ENCODE measurements at regions not wholly inside any gene's neighbourhood (a gene's known extent, or its start where the extent isn't known, plus 50 kb on each side); places are given as distances from the start of the nearest gene placed in this dataset.

DNA sequence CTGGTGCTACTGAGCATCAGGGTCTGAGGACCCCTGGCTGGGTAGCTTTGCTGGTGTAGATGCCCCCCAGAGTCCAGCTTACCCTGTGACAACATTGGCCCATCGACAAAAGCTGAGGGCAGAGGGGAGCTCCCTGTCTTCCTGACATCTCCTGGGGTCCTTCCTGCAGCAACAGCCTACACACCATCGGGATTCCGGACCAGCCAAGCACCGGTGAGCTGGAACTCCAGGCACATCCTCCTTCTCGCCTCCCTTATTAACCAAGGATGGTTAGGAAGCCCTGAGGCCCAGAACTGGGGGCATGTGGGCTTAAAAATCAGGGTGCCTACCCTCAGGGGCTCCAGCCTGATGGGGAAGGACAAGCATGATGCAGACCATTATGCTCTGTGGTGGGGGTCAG, 658.0 kb downstream of the PTPRU start:
- Mint-ChIP-seq H3K4me3 (no peak overlapping the region), H3K4me1 (no peaks in the 10 kb centered on the region), H3K27ac (no peak overlapping the region)

DNA sequence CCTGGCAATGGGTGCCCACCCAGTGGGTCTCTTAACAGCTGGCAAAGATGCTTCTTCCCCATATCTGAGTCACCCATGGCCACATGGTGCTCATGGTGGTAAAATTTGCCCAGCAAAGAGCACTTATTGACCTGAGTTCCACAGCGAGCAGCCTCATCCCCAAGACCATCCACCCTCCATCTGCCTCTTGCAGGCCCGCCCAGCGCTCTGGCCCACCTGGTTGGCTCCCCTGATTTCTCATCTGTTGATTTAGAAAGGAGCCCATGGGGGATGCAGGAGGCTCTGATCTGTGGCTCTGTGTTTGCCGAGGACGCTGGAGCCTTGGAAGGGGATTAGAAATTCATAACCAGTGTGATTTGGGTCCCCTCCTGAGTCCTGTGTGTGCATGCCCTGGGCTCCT, 657.5 kb downstream of the PTPRU start:
- Mint-ChIP-seq H3K4me3 (no peak overlapping the region), H3K9me3 (no peaks in the 10 kb centered on the region), H3K4me1 (no peaks in the 10 kb centered on the region), H3K36me3 (ENCODE audit: low read depth) (no peaks in the 10 kb centered on the region), H3K27me3 (ENCODE audit: insufficient read depth) (peaks cover 3% of the 10 kb centered on the region), H3K27ac (no peak overlapping the region)
- no peak overlapping the region for H3K27ac ChIP-seq (ENCODE audit: low read depth, low read length)
- H3K36me3 ChIP-seq (ENCODE audit: control insufficient read depth, insufficient read depth, low read length) = no peaks in the 10 kb centered on the region
- H3K4me3 ChIP-seq (ENCODE audit: low read length) = no peak overlapping the region
- no peaks in the 10 kb centered on the region for H3K4me1 ChIP-seq (ENCODE audit: control insufficient read depth, insufficient read depth, low read length)
- 93% methylated on average over 5 of the region's 5 CpGs; no CpG with 5 or more reads in 1 of the 2 experiments for WGBS, 2 experiments (ENCODE audit: insufficient coverage in 1 of 2, insufficient read length in 1 of 2)
- H3K27me3 ChIP-seq (ENCODE audit: control insufficient read depth, insufficient read depth, low read length, poor library complexity, severe bottlenecking) = peaks cover 10% of the 10 kb centered on the region
- no peak overlapping the region for H3K9ac ChIP-seq (ENCODE audit: extremely low read depth, low read length, poor library complexity, severe bottlenecking)
- TF ChIP-seq, protein P1, sequence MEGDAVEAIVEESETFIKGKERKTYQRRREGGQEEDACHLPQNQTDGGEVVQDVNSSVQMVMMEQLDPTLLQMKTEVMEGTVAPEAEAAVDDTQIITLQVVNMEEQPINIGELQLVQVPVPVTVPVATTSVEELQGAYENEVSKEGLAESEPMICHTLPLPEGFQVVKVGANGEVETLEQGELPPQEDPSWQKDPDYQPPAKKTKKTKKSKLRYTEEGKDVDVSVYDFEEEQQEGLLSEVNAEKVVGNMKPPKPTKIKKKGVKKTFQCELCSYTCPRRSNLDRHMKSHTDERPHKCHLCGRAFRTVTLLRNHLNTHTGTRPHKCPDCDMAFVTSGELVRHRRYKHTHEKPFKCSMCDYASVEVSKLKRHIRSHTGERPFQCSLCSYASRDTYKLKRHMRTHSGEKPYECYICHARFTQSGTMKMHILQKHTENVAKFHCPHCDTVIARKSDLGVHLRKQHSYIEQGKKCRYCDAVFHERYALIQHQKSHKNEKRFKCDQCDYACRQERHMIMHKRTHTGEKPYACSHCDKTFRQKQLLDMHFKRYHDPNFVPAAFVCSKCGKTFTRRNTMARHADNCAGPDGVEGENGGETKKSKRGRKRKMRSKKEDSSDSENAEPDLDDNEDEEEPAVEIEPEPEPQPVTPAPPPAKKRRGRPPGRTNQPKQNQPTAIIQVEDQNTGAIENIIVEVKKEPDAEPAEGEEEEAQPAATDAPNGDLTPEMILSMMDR (conservative IDR thresholded peaks at IDR 0.05) = no peak
- no peak for DNase-seq
- no peaks in the 10 kb centered on the region for H3K9me3 ChIP-seq (ENCODE audit: control insufficient read depth, low read length)

More for the DNA sequence above, 658.0 kb downstream of the PTPRU start:
- Histone ChIP-seq H3K9me3 (ENCODE audit: control insufficient read depth, low read length) (no peaks in the 10 kb centered on the region), H3K27me3 (ENCODE audit: control insufficient read depth, insufficient read depth, low read length, poor library complexity, severe bottlenecking) (peaks cover 10% of the 10 kb centered on the region), H3K4me1 (ENCODE audit: control insufficient read depth, insufficient read depth, low read length) (no peaks in the 10 kb centered on the region), H3K4me3 (ENCODE audit: low read length) (no peak overlapping the region), H3K27ac (ENCODE audit: low read depth, low read length) (no peak overlapping the region), H3K9ac (ENCODE audit: extremely low read depth, low read length, poor library complexity, severe bottlenecking) (no peak overlapping the region), H3K36me3 (ENCODE audit: control insufficient read depth, insufficient read depth, low read length) (no peaks in the 10 kb centered on the region)
- TF ChIP-seq, protein P1 (conservative IDR thresholded peaks at IDR 0.05) = no peak
- no peaks in the 10 kb centered on the region for H3K36me3 Mint-ChIP-seq (ENCODE audit: low read depth)
- H3K27me3 Mint-ChIP-seq (ENCODE audit: insufficient read depth) = peaks cover 3% of the 10 kb centered on the region
- no peak for DNase-seq
- no peaks in the 10 kb centered on the region for H3K9me3 Mint-ChIP-seq
- 80 to 94% methylated on average over 1 to 5 of the region's 5 CpGs for WGBS, 2 experiments (ENCODE audit: insufficient coverage in 1 of 2, insufficient read length in 1 of 2)

DNA sequence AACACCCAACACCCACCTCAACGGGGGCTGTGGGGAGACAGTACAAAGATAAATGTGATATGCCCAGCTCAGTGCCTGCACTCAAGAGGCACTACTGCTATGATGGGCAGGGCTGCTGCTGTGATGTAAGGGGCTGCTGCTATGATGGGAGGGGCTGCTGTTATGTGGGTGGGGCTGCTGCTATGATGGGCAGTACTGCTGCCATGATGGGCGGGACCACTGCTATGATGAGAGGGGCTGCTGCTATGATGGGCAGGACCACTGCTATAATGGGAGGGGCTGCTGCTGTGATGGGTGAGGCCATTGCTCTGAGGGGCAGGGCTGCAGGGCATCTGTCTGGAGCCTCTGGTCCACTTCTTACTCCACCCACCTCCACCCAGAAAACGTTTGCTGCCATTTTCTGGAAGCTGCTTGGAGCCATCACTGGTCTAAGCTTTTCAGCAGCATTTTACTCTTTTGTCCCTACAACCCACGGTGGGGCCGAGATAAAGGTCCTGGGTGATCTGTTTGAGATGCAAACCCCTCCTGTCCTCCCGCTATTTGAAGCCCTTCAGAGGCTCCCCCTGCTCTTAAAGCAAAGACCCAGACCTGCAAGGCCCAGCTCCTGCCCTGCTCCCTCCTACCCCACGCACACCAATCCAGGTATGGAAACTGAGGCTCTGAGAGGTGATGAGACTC, 656.9 kb downstream of the PTPRU start:
- WGBS, 2 experiments (ENCODE audit: insufficient coverage in 1 of 2, insufficient read length in 1 of 2) = 75 to 78% methylated on average over 4 to 7 of the region's 7 CpGs
- H3K27ac Mint-ChIP-seq = no peak overlapping the region
- DNase-seq = peak; percentile 64
- H3K27me3 Mint-ChIP-seq (ENCODE audit: insufficient read depth) = peaks cover 3% of the 10 kb centered on the region
- H3K4me3 Mint-ChIP-seq = no peak overlapping the region
- no peaks in the 10 kb centered on the region for H3K4me1 ChIP-seq (ENCODE audit: control insufficient read depth, insufficient read depth, low read length)
- no peaks in the 10 kb centered on the region for H3K36me3 ChIP-seq (ENCODE audit: control insufficient read depth, insufficient read depth, low read length)
- H3K9me3 Mint-ChIP-seq = no peaks in the 10 kb centered on the region
- TF ChIP-seq, protein P1 (conservative IDR thresholded peaks at IDR 0.05) = no peak
- H3K36me3 Mint-ChIP-seq (ENCODE audit: low read depth) = no peaks in the 10 kb centered on the region
- H3K9me3 ChIP-seq (ENCODE audit: control insufficient read depth, low read length) = no peaks in the 10 kb centered on the region
- H3K27me3 ChIP-seq (ENCODE audit: control insufficient read depth, insufficient read depth, low read length, poor library complexity, severe bottlenecking) = peaks cover 10% of the 10 kb centered on the region
- H3K27ac ChIP-seq (ENCODE audit: low read depth, low read length) = no peak overlapping the region
- no peaks in the 10 kb centered on the region for H3K4me1 Mint-ChIP-seq
- no peak overlapping the region for H3K4me3 ChIP-seq (ENCODE audit: low read length)
- no peak overlapping the region for H3K9ac ChIP-seq (ENCODE audit: extremely low read depth, low read length, poor library complexity, severe bottlenecking)

Data from endodermal cell (in vitro differentiated cells).